HK-2 (cell line): ENCODE measurements at regions not wholly inside any gene's neighbourhood (a gene's known extent, or its start where the extent isn't known, plus 50 kb on each side); places are given as distances from the start of the nearest gene placed in this dataset.

Source experiments
- DNase-seq: peaks from one replicate; pipeline ENCODE4 v3.0.0-alpha.2; 2018; ENCODE audit not compliant: unreplicated experiment

DNA sequence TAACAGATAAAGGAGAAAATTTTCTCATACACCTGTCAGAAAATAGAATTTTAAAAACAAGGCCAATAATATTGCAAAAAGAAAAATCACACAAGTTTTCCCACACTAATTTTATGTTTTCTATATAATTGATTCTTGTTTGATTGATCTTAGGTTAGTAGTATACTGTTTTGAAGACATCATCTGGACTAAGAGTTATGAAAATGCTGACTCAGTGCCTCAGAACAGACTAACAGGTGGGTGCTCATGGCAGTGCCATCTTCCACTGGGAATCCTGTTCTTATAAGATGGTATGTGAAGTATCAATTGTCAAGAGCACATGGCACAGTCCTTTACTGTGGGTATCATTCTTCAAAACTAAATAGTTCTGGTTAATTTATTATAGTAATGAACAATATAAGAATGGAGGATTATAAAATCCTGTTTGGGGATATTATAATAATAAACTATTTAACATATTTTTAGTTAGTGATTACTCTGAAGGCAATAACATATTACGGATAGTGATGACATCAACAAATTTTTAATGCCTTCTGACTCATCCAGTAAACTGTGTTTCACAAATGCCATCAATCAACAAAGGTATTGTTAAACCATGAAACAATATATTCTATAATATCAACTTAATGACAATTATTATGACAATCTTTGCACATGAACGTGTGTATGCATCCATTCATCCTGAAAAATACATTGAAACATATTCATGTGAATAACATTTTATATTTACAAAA, 384.6 kb upstream of the KHDRBS2 start:
- no peak for DNase-seq

- no peak for DNase-seq
Measured at GRCh38 chr6:62669831-62670230, 383.8 kb upstream of the KHDRBS2 start.

GRCh38 chr6:62652692-62653328, 366.8 kb upstream of the KHDRBS2 start:
- DNase-seq: peak; percentile 0

GRCh38 chr6:62645274-62645673, 359.2 kb upstream of the KHDRBS2 start:
- DNase-seq: no peak

- no peak for DNase-seq
Measured at GRCh38 chr6:62640749-62641148, 354.7 kb upstream of the KHDRBS2 start.

- DNase-seq: no peak
Measured at GRCh38 chr6:62626661-62627060, 340.6 kb upstream of the KHDRBS2 start.

DNA sequence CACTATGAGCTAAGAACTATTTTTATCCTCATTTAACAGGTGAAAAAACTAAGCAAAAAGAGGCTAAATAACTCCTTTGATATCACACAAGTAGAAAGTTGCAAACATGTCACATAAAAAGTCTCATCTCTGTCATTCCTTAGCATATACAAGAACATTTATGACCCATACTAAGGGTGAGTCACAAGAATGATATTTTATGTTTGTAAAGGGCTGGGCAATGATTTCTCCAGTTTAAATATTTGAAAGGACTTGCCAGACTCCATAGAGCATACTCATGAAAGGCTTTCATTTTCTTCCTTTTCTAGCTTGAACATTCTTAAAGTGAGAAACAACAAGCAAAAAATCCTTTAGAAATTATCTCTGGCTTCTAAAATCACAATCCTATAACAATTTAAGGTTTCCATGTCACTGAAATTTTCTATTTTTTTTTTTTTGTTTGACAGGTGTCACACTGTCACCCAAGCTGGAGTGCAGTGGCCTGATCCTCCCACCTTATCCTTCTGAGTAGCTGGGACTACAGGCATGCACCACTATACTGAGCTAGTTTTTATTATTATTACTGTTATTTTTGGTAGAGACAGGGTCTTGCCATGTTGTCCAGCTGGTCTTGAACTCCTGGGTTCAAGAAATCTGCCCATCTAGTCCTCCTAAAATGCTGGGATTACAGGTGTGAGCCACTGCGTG, 338.0 kb upstream of the KHDRBS2 start:
- DNase-seq: no peak

GRCh38 chr6:62615366-62616015, 329.5 kb upstream of the KHDRBS2 start:
- no peak for DNase-seq

DNA sequence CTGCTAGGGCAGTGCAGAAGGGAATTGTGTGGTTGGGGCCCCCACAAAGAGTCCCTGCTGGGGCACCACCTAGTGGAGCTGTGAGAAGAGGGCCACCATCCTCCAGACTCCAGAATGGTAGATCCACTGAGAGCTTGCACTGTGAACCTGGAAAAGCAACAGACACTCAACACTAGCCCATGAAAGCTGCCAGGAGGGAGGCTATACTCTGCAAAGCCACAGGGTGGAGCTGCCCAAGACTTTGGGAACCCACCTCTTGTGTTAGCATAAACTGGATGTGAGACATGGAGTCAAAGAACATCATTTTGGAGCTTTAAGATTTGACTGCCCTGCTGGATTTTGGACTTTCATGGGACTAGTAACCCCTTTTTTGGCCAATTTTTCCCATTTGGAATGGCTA, 328.4 kb upstream of the KHDRBS2 start:
- DNase-seq: no peak

DNA sequence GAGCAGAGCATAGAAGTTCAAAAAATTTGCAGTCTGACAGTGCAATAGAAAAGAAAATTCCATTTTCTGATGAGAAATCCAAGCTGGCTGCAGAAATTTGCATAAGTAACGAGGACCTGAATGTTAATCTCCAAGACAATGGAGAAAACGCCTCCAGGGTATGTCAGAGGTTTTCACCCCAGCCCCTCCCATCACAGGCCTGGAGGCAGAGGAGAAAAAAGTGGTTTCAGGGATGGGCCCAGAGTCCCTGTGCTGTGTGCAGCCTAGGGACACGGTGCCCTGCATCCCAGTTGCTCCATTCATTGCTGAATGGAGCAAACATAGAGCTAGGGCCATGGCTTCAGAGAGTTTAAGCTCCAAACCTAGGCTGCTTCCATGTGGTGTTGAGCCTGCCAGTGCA, 327.9 kb upstream of the KHDRBS2 start:
- no peak for DNase-seq

DNA sequence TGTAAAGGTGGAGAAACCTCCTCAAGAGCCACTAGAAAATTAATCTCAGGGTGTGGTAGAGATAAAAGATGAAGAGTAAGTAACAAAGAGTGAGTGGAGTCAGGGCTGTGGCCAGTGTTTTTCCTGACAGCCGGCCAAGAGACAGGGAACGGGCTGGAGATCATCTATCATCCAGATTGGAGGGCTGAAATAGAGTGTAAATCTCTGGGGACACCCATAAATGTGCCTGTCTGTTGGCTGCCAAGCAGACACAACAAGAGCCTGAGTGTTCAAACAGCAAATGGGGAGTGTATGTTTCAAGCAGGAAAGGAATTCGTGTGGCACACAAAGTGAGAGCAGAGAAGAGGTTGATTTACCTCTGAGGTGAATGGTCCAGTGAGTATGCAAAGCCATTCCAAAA, 326.4 kb upstream of the KHDRBS2 start:
- DNase-seq: no peak

DNA sequence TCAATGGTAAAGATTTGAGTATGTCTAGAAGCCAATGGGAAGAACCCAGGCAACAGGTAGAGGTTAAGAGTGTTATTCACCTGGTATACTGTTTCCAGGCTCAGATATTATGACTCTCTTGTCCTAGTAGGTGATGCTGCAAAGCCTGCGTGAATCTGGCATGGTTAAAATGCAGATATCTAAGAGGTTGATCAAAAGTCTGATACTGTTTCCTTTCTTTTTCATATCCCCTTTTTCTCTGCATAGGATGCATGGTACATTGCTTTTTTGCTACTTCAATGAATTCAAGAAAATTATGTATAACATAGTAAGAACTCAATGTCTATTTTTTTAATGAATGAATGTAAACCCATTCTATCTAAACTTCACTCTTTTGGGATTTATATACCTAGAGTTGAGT, 284.3 kb upstream of the KHDRBS2 start:
- DNase-seq: no peak

DNA sequence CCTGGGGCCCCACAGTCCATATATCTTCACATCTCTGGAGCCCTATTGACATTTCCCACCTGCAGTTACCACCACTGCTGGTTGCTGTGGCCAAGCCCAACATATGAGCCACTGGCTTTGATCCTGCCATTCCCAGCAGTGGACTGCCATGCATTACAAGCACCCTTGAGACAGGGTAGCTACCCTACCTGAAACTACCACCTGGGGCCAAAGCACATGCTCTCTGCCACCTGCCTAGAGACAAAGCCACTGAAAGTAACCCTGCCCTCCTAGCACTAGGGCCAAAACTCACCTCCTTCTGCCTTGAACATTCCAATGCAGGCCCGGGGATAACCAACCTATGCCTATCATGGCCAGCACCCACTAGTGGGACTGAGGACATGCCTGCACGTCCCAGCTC, 255.5 kb upstream of the KHDRBS2 start:
- DNase-seq: no peak

- DNase-seq: no peak
Measured at GRCh38 chr6:62530985-62531384, 245.0 kb upstream of the KHDRBS2 start.

DNA sequence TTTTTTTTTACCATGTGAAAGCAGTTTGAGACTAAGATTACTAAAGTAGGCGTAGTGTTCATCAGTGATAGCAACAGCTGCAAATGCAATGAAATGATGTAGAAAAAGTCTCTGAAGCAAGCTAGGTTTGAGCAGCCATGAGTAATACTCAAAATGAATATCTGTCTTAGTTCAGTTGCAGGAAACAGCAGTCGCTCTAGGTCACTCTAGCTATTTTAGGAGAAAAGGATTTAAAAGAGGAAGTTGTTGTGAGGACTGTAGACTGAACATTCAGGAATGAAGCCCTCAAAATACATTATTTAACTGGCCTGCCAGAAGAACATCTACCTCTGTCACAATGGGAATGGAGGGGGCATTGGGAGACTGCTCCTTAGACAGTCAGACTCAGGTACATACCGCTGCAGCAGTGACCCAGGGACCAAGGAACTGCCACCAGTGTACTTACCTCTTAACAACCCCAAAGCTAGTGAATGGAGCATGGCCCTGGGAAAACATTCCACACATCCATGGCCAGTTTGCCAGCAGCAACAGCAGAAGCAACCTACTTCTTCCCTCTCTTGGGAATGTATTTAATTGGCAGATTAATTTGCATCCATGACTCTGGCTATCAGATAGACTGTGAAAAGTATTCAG, 243.0 kb upstream of the KHDRBS2 start:
- DNase-seq: no peak

DNA sequence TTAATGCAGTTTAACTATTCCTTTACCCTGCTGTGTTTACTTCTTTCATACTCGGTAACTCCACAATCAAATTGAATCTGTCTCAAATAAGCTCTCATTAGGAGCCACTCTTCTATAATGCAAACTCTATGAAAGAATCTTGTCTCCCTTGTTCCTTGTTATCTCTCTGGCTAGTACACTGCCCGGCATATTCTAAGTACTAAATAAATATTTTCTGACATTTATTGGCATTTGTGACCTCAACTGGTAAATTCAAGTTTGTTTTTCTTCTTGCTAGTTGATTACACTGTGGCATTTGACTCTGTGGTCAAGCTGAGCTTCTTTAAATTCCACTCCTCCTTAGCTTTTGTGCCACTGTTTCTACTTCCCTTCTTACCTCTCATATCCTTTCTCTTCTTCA, 237.6 kb upstream of the KHDRBS2 start:
- no peak for DNase-seq

DNA sequence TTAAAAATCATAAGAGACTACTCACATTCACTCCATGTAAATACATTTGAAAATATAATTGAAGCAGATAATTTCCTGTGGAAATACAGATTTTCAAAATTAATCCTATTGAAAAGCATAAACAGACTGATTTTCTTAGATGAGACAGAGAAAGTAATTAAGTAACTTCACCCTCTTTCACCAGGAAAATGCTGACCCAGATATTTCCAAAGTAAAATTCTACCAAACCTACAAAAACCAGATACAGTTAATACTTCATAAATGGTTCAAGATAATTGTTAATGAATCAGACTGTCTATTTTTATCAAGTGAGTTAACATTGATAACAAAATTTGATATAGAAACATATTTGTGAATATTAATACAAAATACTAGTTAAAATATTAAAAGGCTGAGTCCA, 233.5 kb upstream of the KHDRBS2 start:
- DNase-seq: no peak

GRCh38 chr6:62516291-62517141, 230.5 kb upstream of the KHDRBS2 start:
- DNase-seq: no peak

DNA sequence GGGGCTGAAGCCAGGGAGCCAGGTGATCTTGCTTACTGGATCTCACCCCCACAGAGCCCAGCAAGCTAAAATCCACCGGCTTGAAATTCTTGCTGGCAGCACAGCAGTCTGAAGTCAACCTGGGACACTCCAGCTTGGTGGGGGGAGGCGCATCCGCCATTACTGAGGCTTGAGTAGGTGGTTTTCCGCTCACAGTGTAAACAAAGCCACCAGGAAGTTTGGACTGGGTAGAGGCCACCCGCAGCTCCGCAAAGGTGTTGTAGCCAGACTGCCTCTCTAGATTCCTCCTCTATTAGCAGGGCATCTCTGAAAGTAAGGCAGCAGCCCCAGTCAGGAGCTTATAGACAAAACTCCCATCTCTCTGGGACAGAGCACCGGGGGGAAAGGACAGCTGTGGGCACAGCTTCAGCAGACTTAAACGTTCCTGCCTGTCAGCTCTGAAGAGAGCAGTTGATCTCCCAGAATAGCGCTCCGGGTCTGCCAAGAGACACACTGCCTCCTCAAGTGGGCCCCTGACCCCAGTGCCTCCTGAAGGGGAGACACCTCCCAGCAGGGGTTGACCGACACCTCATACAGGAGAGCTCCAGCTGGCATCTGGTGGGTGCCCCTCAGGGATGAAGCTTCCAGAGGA, 206.3 kb upstream of the KHDRBS2 start:
- no peak for DNase-seq

DNA sequence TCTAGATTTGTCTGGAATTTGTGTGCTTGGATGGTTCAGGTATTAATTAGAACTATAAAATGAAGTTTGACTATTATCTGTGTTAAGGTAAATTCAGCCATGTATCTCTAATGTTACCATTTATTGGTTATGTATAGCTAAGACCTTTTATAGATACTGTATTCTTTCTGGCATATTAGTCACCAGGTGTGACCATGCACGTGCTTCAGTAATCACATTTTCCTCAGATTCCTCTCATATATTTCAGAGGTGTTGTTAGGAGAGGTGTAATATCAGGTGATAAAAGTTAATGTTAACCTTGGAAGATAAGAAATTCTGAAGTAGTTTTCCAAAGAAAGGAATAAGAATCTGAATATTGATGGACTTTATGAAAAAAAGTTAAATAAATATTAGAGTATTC, 194.5 kb upstream of the KHDRBS2 start:
- no peak for DNase-seq
